GM21576 (cell line): ENCODE measurements at regions not wholly inside any gene's neighbourhood (a gene's known extent, or its start where the extent isn't known, plus 50 kb on each side); places are given as distances from the start of the nearest gene placed in this dataset.
A peak's percentile ranks its signal among the peaks of the same experiment; 100 is the strongest.

ENCODE experiments used
- ATAC-seq: cut with Tn5 transposase; IDR thresholded peaks from one replicate; pipeline ENCODE4 v1.9.1; 2021; ENCODE audit warnings: mild to moderate bottlenecking, moderate library complexity; ENCODE audit not compliant: unreplicated experiment

GRCh38 chr2:128640845-128641360 lies 322.2 kb upstream of the HS6ST1 start:
- ATAC-seq = no peak

- ATAC-seq = no peak
Observed at GRCh38 chr2:128641421-128642080, 322.9 kb upstream of the HS6ST1 start.

- ATAC-seq = no peak
Observed at GRCh38 chr2:128642316-128642715, 323.6 kb upstream of the HS6ST1 start.

DNA sequence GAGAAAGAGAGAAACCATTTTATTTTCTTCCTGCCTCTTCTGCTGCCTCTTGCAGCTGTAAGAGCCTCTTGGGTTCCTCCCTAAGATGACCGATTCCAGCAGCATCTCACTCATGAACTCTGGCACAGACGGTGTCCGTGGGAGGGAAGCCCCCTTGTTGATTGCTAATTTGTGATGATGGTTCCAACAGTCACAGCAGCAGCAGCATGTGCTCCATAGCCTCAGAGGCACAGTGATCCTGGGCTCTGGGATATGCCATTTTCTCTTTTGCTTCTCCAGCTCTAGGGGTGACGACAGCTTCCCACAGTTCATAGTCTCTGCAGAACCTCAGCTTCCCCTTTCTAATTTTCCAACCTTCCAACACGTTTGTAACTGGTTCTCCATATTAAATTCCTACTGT lies 324.2 kb upstream of the HS6ST1 start:
- no peak for ATAC-seq

GRCh38 chr2:128643221-128644065 lies 324.8 kb upstream of the HS6ST1 start:
- ATAC-seq = no peak

GRCh38 chr2:128644156-128644555 lies 325.5 kb upstream of the HS6ST1 start:
- no peak for ATAC-seq

DNA sequence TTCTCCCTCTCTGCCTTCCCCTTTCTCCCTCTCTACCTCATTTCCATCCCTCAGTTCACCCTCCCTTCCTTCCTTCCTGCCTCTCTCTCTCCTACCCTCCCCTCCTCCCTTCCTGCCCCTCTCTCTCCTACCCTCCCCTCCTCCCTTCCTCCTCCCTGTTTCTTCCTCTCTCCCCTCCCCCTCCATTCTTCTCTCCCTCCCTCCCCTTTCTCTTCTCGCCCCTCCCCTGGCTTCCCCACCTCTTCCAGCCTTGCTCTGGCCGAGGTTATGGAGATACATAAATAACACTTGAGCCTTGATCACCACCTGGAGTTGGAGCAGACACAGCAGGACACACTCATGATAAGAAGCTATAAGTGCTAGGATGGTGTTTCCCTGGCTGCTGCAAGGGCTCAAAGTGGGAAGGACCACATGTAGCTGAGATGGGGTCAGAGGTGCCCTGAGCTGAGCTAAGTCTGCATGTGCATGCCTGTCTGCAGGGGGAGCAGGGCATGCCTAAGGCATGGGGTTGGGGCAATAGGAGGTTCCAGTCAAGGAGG lies 326.1 kb upstream of the HS6ST1 start:
- ATAC-seq = no peak

GRCh38 chr2:128645631-128646030 lies 327.0 kb upstream of the HS6ST1 start:
- no peak for ATAC-seq

GRCh38 chr2:128646091-128646490 lies 327.4 kb upstream of the HS6ST1 start:
- no peak for ATAC-seq

DNA sequence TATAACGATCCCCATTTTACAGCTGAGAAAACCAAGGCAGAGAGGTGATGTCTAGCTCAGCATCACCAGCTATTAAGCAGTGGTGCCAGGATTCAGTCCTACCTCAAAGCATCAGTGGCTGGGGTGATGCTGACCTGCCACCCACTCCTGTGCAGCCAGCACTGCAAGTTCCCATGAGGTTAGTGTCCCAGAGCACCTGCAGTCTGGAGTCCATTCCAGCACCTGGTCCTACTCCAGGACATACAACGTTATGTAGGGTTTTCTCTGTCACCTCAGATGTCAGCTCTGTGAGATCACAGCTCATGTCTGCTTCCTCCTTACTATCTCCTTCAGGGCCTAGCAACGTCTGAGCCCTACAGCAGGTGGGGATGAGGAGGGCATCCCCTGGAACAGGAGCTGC lies 328.0 kb upstream of the HS6ST1 start:
- ATAC-seq = no peak

- no peak for ATAC-seq
Observed at GRCh38 chr2:128651000-128651399, 332.3 kb upstream of the HS6ST1 start.

DNA sequence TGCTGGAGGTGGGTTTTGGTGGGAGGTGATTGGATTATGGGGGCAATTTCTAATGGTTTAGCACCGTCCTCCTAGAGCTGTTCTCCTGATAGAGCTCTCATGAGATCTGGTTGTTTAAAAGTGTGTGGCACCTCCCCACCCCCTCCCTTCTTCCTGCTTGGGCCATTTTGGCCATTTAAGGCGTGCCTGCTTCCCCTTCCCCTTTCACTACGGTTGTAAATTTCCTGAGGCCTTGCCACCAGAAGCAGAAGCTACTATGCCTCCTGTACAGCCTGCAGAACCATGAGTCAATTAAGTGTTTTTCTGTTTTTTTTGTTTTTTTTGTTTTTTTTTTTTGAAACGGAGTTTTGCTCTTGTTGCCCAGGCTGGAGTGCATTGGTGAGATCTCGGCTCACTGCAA lies 335.7 kb upstream of the HS6ST1 start:
- ATAC-seq = peak; percentile 82

- ATAC-seq = no peak
Observed at GRCh38 chr2:128660836-128661235, 342.2 kb upstream of the HS6ST1 start.

GRCh38 chr2:128661311-128661710 lies 342.6 kb upstream of the HS6ST1 start:
- ATAC-seq = no peak

DNA sequence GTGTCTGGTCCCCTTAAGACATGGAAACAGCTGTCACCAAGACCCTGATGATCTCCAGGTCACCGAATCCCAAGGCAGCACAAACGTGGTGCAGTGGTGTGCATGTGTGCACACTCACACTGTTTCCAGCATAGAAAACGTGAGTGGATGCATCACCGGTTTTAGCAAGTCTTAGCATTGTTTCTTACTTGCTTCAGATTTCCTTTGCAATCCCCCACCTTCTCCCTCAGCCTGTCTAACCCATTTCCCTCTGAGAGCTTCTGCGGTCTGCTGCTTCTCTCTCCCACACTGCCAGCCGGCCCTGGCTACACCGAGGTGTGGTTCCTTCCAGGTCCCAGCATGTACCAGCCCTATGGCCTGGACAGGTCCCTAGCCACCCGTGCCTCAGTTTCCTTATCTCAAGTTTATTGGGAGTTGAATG lies 343.4 kb upstream of the HS6ST1 start:
- no peak for ATAC-seq

DNA sequence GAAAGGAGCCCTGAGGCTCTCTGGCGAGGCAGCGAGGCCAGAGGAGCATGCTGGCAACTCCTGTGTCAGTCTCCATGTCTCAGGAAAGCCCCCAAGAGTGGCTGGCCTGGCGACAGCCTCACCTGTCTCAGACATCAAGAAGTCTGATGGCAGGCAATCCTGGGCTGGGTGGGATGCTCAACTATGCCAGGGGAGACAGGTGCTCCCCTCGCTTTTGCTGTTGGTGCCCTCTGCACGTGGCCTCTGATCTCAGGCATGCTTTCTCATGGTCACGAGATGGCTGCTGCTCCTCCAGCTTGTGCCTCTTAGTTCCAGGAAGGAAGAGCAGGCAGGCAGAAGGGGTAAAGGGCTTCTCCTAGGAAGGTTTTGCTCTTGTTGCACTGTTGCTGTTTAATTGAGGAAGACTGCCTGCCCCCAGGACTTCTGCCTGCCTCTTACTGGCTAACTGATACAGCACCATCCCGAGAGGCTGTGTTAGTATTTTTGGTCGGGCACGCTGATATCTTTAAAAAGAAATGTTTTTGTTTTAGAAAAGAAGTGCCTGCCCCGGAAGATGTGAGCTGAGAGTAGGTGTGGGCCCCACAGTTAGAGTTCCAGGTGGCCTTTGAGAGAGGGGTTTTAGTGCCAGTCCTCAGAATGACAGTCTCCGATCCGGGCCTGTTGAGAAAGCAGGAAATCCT lies 344.8 kb upstream of the HS6ST1 start:
- no peak for ATAC-seq

GRCh38 chr2:128664499-128664971 lies 345.9 kb upstream of the HS6ST1 start:
- no peak for ATAC-seq

DNA sequence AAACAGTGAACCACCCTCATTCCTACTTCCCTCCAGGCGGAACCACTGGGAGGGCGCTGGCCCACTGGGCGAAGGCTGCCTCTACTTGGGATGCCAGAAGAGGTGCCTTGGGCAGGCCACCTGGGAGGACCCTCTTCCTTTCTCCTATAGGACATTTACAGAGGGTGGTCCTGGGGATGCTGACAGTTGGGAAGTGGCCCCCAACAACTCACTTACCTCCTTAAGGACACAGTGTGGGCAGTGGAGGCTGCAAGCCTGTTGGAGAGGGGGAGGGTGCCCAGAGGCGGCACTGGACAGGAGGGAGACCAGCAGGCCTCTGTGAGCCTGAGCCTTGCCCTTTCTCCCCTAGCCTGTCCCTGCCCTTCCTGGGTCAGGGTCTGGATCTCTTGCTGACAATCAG lies 346.4 kb upstream of the HS6ST1 start:
- no peak for ATAC-seq

DNA sequence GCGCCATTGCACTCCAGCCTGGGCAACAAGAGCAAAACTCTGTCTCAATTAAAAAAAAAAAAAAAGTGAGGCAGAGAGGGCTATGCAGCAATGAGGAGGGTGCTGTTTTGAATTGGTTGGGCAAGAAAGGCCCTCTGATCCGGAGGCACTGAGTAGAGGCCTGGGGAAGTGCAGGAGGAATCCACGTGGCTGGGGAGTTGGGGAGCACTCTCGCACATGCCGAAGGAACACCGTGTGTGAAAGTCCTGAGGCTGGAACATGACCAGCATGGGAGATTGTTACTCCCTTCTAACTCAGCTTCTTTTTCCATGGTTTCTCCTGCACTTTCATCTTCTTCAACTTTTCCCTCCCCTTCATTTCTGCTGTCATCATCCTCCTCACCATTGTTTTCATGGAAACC lies 347.9 kb upstream of the HS6ST1 start:
- no peak for ATAC-seq

DNA sequence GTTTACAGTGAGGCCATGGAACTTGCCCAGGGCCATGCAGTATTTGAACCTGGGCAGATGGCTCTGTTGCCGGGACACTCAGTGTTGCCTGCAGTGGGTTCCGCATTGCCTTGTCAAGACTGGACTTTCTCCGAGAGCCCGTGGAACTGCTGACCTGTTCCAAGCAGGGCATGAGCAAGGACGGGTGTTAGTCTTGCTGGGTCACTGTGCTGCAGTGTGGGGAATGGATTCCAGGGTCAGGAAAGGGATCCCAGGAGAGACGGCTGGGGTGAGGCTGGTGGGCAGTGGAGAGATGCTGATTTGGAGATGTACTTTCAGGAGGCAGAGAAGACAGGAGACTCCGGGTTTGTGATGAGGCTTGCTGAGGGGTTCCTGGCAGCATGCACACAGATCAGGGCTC lies 348.7 kb upstream of the HS6ST1 start:
- no peak for ATAC-seq

- no peak for ATAC-seq
Observed at GRCh38 chr2:128668946-128669345, 350.3 kb upstream of the HS6ST1 start.
